Activated CD8-positive, alpha-beta T cell treated with anti-CD3 and anti-CD28 coated beads for 36 hours (primary cell): ENCODE measurements at regions not wholly inside any gene's neighbourhood (a gene's known extent, or its start where the extent isn't known, plus 50 kb on each side); places are given as distances from the start of the nearest gene placed in this dataset.

Experiments
- ATAC-seq: fragments of 200-7000 bp; cut with Tn5 transposase; one replicate; pipeline ENCODE4 v1.10.0; 2021; ENCODE audit warnings: mild to moderate bottlenecking, moderate library complexity
- CTCF ChIA-PET: fragments of 350-600 bp; sonication (Branson Sonifier 250); formaldehyde crosslinking; loops from one replicate; lab custom pipeline; 2021; ENCODE audit warnings: antibody characterized with exemption; lab: Charles Lee
- POLR2A ChIA-PET: fragments of 350-600 bp; sonication (Branson Sonifier 250); formaldehyde crosslinking; loops from one replicate; lab custom pipeline; 2021; ENCODE audit warnings: antibody characterized with exemption; lab: Charles Lee
- DNase-seq: peaks from one replicate; pipeline ENCODE4 v3.0.0-alpha.2; 2020
- H3K27ac Mint-ChIP-seq: one replicate; pipeline ENCODE4 v1.8.0; 2021; ENCODE audit warnings: mild to moderate bottlenecking, mixed read lengths
- H3K27me3 Mint-ChIP-seq: one replicate; pipeline ENCODE4 v1.8.0; 2021; ENCODE audit warnings: mixed read lengths
- H3K36me3 Mint-ChIP-seq: one replicate; pipeline ENCODE4 v1.8.0; 2021; ENCODE audit warnings: low read depth, mixed read lengths
- H3K4me1 Mint-ChIP-seq: one replicate; pipeline ENCODE4 v1.8.0; 2021; ENCODE audit warnings: low read depth, mixed read lengths
- H3K4me3 Mint-ChIP-seq: one replicate; pipeline ENCODE4 v1.8.0; 2021; ENCODE audit warnings: mild to moderate bottlenecking, moderate library complexity, mixed read lengths
- H3K9me3 Mint-ChIP-seq: one replicate; pipeline ENCODE4 v1.8.0; 2021; ENCODE audit warnings: mixed read lengths
- intact Hi-C: fragments of 100-400 bp; cut with micrococcal nuclease; formaldehyde crosslinking; loops from one replicate; pipeline ENCODE4 v1.10.0; 2022
- TF ChIP-seq, protein P1 (sequence below): fragments of 200-600 bp; IDR thresholded peaks from one replicate; pipeline ENCODE4 v1.8.0; 2022; ENCODE audit warnings: antibody characterized with exemption, mild to moderate bottlenecking

DNA sequence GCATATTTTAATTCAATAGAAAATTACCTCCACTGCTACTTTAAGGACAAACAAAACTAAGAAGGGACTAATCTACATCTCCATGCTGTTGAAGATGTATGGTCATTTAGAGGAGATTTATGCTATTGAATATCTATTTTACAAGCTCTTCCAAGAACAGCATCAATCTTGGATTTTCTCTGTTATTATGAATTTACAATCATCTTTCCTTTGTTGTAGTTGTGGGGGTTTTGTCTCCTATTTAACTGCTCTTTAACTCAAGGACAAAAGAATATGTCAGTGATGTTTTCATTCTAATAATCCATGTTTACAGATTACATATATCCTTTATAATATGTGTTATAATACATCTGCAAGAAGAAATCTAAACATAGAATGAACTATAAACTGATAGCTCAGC lies 907.8 kb downstream of the ROBO2 start:
- H3K4me1 Mint-ChIP-seq, result no peaks in the 10 kb centered on the region
- peaks cover 4% of the 10 kb centered on the region for H3K9me3 Mint-ChIP-seq
- ChIA-PET POLR2A (no interaction called here), CTCF (no interaction called here)
- TF ChIP-seq, protein P1, sequence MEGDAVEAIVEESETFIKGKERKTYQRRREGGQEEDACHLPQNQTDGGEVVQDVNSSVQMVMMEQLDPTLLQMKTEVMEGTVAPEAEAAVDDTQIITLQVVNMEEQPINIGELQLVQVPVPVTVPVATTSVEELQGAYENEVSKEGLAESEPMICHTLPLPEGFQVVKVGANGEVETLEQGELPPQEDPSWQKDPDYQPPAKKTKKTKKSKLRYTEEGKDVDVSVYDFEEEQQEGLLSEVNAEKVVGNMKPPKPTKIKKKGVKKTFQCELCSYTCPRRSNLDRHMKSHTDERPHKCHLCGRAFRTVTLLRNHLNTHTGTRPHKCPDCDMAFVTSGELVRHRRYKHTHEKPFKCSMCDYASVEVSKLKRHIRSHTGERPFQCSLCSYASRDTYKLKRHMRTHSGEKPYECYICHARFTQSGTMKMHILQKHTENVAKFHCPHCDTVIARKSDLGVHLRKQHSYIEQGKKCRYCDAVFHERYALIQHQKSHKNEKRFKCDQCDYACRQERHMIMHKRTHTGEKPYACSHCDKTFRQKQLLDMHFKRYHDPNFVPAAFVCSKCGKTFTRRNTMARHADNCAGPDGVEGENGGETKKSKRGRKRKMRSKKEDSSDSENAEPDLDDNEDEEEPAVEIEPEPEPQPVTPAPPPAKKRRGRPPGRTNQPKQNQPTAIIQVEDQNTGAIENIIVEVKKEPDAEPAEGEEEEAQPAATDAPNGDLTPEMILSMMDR, result no peak
- no peak overlapping the region for H3K4me3 Mint-ChIP-seq
- no peaks in the 10 kb centered on the region for H3K36me3 Mint-ChIP-seq
- ATAC-seq (no peak), DNase-seq (no peak)
- no peak overlapping the region for H3K27ac Mint-ChIP-seq
- intact Hi-C loops, result no loop called here
- no peaks in the 10 kb centered on the region for H3K27me3 Mint-ChIP-seq

DNA sequence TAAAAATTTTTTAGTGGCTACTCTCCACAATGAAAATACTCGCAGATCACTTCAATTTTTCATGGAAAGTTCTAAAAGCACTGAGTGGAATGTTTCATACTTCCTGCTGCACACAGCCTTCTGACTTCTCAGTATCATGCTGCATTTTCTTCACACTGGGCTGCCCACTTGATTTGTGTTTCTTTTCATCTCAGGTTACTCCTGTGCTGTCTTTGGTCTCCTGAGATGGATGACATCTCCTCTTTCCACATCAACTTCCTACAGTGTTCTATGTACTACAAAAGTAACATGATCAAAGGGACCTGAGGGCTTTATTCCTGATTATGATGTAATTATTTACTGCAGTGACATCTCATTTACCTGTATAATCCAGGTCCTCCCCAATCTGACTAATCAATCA lies 927.7 kb downstream of the ROBO2 start:
- intact Hi-C loops, result no loop called here
- POLR2A ChIA-PET, result no interaction called here
- TF ChIP-seq, protein P1, result no peak
- H3K27me3 Mint-ChIP-seq, result no peaks in the 10 kb centered on the region
- ATAC-seq (no peak), DNase-seq (no peak)
- H3K27ac Mint-ChIP-seq, result no peak overlapping the region
- H3K4me3 Mint-ChIP-seq, result no peak overlapping the region
- no peaks in the 10 kb centered on the region for H3K4me1 Mint-ChIP-seq
- H3K36me3 Mint-ChIP-seq, result no peaks in the 10 kb centered on the region
- H3K9me3 Mint-ChIP-seq, result peaks cover 2% of the 10 kb centered on the region
- CTCF ChIA-PET, result no interaction called here

DNA sequence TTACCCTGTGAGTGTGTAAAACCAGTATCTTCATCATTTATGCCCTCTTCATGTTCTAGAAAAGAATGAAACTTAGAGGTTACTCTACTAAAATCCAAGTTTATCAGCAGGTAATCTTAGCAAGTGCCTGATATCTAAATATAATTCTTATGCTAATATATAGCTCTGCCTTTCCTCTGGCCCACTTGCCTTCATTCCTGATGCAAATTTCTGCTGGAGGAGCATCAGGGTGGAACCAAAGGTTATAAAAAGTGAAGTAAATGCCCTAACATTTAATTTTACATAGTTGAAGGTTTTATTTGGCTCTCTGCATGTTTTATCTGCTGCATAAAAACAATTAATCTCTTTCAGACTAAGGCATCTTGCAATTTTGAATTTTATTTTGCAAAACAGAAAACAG lies 936.2 kb downstream of the ROBO2 start:
- ChIA-PET POLR2A (no interaction called here), CTCF (no interaction called here)
- ATAC-seq, result no peak
- no peak overlapping the region for H3K4me3 Mint-ChIP-seq
- H3K27ac Mint-ChIP-seq, result no peak overlapping the region
- H3K27me3 Mint-ChIP-seq, result no peaks in the 10 kb centered on the region
- TF ChIP-seq, protein P1, result no peak
- H3K9me3 Mint-ChIP-seq, result peaks cover 5% of the 10 kb centered on the region
- H3K4me1 Mint-ChIP-seq, result no peaks in the 10 kb centered on the region
- no peak for DNase-seq
- intact Hi-C loops, result no loop called here
- H3K36me3 Mint-ChIP-seq, result no peaks in the 10 kb centered on the region

DNA sequence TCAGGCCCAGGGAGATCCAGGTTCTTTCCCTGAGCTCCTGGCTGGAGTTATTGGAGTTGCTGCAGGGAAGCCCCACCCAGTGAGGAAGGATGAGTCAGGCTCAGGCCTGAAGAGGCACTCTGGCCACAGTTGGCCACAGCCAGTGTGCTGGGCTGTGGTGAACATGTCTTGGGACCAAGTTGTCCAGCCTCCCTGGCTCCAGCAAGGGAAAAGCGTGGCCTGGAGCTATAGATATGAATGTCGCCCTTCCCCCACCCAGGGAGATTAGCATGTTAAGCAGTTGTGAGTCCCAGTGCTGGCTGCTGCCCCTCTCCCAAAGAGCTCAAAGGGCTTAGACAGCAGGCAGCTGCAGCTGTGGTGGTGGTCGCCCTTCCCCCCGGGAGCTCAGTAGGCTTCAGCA lies 963.2 kb downstream of the ROBO2 start:
- ChIA-PET POLR2A (no interaction called here), CTCF (no interaction called here)
- H3K9me3 Mint-ChIP-seq, result peaks cover 14% of the 10 kb centered on the region
- no peaks in the 10 kb centered on the region for H3K27me3 Mint-ChIP-seq
- DNase-seq, result no peak
- TF ChIP-seq, protein P1, result no peak
- H3K4me3 Mint-ChIP-seq, result no peak overlapping the region
- intact Hi-C loops, result no loop called here
- no peaks in the 10 kb centered on the region for H3K4me1 Mint-ChIP-seq
- no peaks in the 10 kb centered on the region for H3K36me3 Mint-ChIP-seq
- H3K27ac Mint-ChIP-seq, result no peak overlapping the region
- ATAC-seq, result no peak

DNA sequence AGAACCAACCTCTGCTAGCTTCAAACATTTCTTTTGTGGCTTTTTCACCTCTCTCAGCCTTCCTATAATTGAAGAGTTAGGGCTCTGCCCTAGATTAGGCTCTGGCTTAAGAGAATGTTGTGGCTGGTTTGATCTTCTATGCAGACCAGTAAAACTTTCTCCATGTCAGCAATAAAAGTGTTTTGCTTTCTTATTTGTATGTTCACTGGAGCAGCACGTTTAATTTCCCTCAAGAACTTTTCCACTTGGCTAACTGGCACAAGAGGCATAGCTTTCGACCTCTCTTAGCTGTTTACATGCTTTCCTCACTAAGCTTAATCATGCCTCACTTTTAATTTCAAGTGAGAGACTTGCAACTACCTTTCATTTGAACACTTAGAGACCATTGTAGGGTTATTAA lies 964.7 kb downstream of the ROBO2 start:
- POLR2A ChIA-PET, result no interaction called here
- TF ChIP-seq, protein P1, result no peak

More for the DNA sequence above, 964.7 kb downstream of the ROBO2 start:
- CTCF ChIA-PET, result no interaction called here
- intact Hi-C loops, result no loop called here
- Mint-ChIP-seq H3K27ac (no peak overlapping the region), H3K4me3 (no peak overlapping the region), H3K36me3 (no peaks in the 10 kb centered on the region), H3K4me1 (no peaks in the 10 kb centered on the region), H3K27me3 (no peaks in the 10 kb centered on the region), H3K9me3 (peaks cover 14% of the 10 kb centered on the region)
- DNase-seq (no peak), ATAC-seq (no peak)
